ENCODE measurements at regions not wholly inside any gene's neighbourhood (a gene's known extent, or its start where the extent isn't known, plus 50 kb on each side); places are given as distances from the start of the nearest gene placed in this dataset.

DNA sequence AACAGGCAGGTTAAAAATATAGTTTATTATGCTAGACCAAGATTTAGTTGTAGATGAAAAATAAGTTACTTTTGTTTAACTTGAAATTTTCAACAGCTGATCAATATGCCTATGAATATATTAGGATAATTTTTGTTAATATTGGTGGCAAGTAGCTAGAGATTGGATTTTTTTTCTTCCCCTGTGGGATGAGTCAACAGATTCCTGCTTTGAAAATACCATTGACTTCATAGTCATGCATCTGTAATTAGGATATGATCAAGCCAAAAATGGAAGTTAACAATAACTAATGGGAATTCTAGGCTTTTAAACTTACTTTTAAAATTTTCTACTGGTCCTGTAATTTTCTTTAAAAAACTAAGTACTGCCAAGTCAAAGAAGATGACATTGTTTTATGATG lies 211.7 kb downstream of the ZIC1 start (continued):
- TF ChIP-seq, protein P1, sequence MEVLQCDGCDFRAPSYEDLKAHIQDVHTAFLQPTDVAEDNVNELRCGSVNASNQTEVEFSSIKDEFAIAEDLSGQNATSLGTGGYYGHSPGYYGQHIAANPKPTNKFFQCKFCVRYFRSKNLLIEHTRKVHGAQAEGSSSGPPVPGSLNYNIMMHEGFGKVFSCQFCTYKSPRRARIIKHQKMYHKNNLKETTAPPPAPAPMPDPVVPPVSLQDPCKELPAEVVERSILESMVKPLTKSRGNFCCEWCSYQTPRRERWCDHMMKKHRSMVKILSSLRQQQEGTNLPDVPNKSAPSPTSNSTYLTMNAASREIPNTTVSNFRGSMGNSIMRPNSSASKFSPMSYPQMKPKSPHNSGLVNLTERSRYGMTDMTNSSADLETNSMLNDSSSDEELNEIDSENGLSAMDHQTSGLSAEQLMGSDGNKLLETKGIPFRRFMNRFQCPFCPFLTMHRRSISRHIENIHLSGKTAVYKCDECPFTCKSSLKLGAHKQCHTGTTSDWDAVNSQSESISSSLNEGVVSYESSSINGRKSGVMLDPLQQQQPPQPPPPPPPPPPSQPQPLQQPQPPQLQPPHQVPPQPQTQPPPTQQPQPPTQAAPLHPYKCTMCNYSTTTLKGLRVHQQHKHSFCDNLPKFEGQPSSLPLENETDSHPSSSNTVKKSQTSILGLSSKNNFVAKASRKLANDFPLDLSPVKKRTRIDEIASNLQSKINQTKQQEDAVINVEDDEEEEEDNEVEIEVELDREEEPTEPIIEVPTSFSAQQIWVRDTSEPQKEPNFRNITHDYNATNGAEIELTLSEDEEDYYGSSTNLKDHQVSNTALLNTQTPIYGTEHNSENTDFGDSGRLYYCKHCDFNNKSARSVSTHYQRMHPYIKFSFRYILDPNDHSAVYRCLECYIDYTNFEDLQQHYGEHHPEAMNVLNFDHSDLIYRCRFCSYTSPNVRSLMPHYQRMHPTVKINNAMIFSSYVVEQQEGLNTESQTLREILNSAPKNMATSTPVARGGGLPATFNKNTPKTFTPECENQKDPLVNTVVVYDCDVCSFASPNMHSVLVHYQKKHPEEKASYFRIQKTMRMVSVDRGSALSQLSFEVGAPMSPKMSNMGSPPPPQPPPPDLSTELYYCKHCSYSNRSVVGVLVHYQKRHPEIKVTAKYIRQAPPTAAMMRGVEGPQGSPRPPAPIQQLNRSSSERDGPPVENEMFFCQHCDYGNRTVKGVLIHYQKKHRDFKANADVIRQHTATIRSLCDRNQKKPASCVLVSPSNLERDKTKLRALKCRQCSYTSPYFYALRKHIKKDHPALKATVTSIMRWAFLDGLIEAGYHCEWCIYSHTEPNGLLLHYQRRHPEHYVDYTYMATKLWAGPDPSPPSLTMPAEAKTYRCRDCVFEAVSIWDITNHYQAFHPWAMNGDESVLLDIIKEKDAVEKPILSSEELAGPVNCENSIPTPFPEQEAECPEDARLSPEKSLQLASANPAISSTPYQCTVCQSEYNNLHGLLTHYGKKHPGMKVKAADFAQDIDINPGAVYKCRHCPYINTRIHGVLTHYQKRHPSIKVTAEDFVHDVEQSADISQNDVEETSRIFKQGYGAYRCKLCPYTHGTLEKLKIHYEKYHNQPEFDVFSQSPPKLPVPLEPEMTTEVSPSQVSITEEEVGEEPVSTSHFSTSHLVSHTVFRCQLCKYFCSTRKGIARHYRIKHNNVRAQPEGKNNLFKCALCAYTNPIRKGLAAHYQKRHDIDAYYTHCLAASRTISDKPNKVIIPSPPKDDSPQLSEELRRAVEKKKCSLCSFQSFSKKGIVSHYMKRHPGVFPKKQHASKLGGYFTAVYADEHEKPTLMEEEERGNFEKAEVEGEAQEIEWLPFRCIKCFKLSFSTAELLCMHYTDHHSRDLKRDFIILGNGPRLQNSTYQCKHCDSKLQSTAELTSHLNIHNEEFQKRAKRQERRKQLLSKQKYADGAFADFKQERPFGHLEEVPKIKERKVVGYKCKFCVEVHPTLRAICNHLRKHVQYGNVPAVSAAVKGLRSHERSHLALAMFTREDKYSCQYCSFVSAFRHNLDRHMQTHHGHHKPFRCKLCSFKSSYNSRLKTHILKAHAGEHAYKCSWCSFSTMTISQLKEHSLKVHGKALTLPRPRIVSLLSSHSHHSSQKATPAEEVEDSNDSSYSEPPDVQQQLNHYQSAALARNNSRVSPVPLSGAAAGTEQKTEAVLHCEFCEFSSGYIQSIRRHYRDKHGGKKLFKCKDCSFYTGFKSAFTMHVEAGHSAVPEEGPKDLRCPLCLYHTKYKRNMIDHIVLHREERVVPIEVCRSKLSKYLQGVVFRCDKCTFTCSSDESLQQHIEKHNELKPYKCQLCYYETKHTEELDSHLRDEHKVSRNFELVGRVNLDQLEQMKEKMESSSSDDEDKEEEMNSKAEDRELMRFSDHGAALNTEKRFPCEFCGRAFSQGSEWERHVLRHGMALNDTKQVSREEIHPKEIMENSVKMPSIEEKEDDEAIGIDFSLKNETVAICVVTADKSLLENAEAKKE (CRISPR knock-in tag; IDR thresholded peaks at IDR 0.05): no peak
- TF ChIP-seq CREB1 (CRISPR knock-in tag; IDR thresholded peaks at IDR 0.05; ENCODE audit: low read depth) (no peak), NANOG (IDR thresholded peaks at IDR 0.05; ENCODE audit: borderline replicate concordance) (no peak)
- TF ChIP-seq, protein P2, sequence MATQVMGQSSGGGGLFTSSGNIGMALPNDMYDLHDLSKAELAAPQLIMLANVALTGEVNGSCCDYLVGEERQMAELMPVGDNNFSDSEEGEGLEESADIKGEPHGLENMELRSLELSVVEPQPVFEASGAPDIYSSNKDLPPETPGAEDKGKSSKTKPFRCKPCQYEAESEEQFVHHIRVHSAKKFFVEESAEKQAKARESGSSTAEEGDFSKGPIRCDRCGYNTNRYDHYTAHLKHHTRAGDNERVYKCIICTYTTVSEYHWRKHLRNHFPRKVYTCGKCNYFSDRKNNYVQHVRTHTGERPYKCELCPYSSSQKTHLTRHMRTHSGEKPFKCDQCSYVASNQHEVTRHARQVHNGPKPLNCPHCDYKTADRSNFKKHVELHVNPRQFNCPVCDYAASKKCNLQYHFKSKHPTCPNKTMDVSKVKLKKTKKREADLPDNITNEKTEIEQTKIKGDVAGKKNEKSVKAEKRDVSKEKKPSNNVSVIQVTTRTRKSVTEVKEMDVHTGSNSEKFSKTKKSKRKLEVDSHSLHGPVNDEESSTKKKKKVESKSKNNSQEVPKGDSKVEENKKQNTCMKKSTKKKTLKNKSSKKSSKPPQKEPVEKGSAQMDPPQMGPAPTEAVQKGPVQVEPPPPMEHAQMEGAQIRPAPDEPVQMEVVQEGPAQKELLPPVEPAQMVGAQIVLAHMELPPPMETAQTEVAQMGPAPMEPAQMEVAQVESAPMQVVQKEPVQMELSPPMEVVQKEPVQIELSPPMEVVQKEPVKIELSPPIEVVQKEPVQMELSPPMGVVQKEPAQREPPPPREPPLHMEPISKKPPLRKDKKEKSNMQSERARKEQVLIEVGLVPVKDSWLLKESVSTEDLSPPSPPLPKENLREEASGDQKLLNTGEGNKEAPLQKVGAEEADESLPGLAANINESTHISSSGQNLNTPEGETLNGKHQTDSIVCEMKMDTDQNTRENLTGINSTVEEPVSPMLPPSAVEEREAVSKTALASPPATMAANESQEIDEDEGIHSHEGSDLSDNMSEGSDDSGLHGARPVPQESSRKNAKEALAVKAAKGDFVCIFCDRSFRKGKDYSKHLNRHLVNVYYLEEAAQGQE (IDR thresholded peaks at IDR 0.05; ENCODE audit: unreplicated experiment): no peak

DNA sequence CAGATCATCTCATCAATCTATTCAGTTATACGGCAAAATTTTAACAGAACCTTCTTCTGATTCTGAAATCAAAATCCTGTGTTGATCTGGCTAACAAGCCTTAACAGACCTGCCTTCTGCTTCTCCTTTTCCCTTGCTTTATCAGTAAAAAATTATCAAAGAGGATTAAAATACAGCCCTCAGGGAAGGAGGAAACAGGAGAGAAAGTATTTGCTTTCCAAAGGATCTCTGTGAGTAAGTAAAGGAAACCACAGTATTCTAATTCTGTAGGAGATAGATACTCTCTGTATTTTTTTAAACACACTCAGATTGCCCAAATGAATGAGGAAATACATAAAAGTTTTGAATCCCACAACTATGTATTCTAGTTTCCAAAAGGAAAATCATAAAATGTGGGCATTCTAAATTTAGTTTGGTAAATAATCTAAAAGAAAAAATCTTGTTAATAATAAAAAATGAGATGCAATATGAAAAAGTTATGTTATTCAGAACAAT lies 221.8 kb downstream of the ZIC1 start:
- Histone ChIP-seq H3K4me1 (ENCODE audit: insufficient read depth) (no peaks in the 10 kb centered on the region), H3K4me3 (no peak overlapping the region), H3K27ac (ENCODE audit: low read depth) (no peak overlapping the region), H3K9me2 (ENCODE audit: insufficient read depth) (no peaks in the 10 kb centered on the region), H3K79me2 (replicated peaks; ENCODE audit: insufficient read depth) (no peaks in the 10 kb centered on the region), H4K20me1 (replicated peaks; ENCODE audit: insufficient read depth) (no peaks in the 10 kb centered on the region), H3K36me3 (ENCODE audit: insufficient read depth) (no peaks in the 10 kb centered on the region), H3K27me3 (ENCODE audit: insufficient read depth) (no peaks in the 10 kb centered on the region), H3K4me2 (no peak overlapping the region), H3F3A (replicated peaks; ENCODE audit: low read depth) (no peaks in the 10 kb centered on the region), H2AFZ (no peak overlapping the region)
- DNase-seq (ENCODE audit: low spot score) (no peak), ATAC-seq (no peak)
- no peaks in the 10 kb centered on the region for H3K4me1 Mint-ChIP-seq
- no peak for TF ChIP-seq ZNF114 (CRISPR knock-in tag; IDR thresholded peaks at IDR 0.05)
- TF ChIP-seq, protein P3, sequence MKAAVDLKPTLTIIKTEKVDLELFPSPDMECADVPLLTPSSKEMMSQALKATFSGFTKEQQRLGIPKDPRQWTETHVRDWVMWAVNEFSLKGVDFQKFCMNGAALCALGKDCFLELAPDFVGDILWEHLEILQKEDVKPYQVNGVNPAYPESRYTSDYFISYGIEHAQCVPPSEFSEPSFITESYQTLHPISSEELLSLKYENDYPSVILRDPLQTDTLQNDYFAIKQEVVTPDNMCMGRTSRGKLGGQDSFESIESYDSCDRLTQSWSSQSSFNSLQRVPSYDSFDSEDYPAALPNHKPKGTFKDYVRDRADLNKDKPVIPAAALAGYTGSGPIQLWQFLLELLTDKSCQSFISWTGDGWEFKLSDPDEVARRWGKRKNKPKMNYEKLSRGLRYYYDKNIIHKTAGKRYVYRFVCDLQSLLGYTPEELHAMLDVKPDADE (IDR thresholded peaks at IDR 0.05): no peak
- no peak for TF ChIP-seq JUNB (IDR thresholded peaks at IDR 0.05; ENCODE audit: unreplicated experiment)
- TF ChIP-seq POLR2AphosphoS5 (IDR thresholded peaks at IDR 0.05; ENCODE audit: low read depth): no peak
- no peak for TF ChIP-seq EZH2 (IDR thresholded peaks at IDR 0.05; ENCODE audit: low read depth, unreplicated experiment)
- TF ChIP-seq, protein P2 (IDR thresholded peaks at IDR 0.05; ENCODE audit: unreplicated experiment): no peak
- TF ChIP-seq CREB1 (CRISPR knock-in tag; IDR thresholded peaks at IDR 0.05; ENCODE audit: low read depth): no peak
- H3K36me3 Mint-ChIP-seq (ENCODE audit: low read depth): no peaks in the 10 kb centered on the region
- H3K27ac Mint-ChIP-seq: no peak overlapping the region
- no peaks in the 10 kb centered on the region for H3K27me3 Mint-ChIP-seq (ENCODE audit: insufficient read depth, low read depth, poor library complexity)
- H3K9me3 Mint-ChIP-seq: no peaks in the 10 kb centered on the region
- no peak overlapping the region for H3K4me3 Mint-ChIP-seq

All from GM23338 (cell line).